OCI-LY3 (cell line): ENCODE measurements at regions not wholly inside any gene's neighbourhood (a gene's known extent, or its start where the extent isn't known, plus 50 kb on each side); places are given as distances from the start of the nearest gene placed in this dataset.

Source experiments
- CTCF ChIP-seq: fragments of 200-600, 300-600 bp; sonication (generic); IDR thresholded peaks from 2 replicates; pipeline ENCODE4 v1.5.1; 2014; ENCODE audit warnings: antibody characterized with exemption, low read length, low read depth
- EZH2phosphoT487 ChIP-seq: fragments of 200-600 bp; shearing (Covaris generic); IDR thresholded peaks from 2 replicates; pipeline ENCODE4 v1.6.1; 2018; ENCODE audit warnings: antibody characterized with exemption, mixed run types, low read depth

GRCh38 chr4:117949621-117950020 lies 84.7 kb upstream of the NDST3 start:
- no peak for TF ChIP-seq CTCF
- TF ChIP-seq EZH2phosphoT487, result no peak
